GM10266 (cell line): ENCODE measurements at regions not wholly inside any gene's neighbourhood (a gene's known extent, or its start where the extent isn't known, plus 50 kb on each side); places are given as distances from the start of the nearest gene placed in this dataset.

ENCODE experiments used
- DNase-seq: peaks from one replicate; pipeline ENCODE4 v3.0.0; 2012; ENCODE audit errors: extremely low spot score
- TF ChIP-seq, protein P1 (sequence below): IDR thresholded peaks from 2 replicates; pipeline ENCODE4 v1.5.1; 2012; ENCODE audit warnings: mild to moderate bottlenecking, low read depth; ENCODE audit not compliant: control insufficient read depth, insufficient read depth; ENCODE audit errors: missing control alignments

DNA sequence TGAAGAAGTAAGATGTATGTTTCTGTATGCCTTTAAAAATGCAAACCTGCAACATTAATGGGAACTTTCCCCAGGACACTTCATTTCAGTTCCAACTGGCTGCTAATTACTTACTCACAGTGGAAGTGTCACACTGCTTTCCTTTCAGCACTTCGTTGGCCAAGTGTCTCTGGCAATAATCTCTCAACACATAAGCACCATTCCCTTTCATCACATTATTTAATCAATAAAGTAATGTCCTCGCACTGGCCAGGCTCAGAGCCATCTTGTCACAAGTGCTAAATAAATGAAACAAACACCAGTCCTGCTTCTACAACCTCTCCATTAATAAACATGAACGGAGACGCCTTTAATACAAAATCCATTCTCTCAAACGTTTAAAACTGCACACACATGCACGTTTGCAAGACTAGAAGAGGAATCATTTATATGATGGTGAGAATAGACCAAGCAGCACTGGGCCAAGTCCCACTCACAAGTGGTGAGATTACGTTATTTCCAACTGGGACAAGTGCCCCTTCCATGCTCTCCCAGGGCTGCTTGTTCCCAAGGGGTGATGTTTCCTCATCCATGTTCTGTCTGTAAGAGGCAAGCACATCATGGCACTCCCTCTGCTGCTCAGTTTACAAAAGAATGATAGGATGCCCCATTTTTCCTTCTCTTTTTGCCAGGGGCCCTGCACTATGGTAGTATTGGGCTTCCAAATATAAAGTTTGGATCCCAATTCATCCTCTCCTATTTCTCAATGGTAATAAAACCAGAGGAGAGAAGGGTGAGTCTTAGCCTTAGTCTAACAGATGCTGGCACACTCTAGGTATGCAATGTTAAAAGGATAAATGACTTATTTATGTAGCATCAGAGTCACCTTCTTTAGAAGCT lies 56.8 kb upstream of the ETAA1 start:
- TF ChIP-seq, protein P1, sequence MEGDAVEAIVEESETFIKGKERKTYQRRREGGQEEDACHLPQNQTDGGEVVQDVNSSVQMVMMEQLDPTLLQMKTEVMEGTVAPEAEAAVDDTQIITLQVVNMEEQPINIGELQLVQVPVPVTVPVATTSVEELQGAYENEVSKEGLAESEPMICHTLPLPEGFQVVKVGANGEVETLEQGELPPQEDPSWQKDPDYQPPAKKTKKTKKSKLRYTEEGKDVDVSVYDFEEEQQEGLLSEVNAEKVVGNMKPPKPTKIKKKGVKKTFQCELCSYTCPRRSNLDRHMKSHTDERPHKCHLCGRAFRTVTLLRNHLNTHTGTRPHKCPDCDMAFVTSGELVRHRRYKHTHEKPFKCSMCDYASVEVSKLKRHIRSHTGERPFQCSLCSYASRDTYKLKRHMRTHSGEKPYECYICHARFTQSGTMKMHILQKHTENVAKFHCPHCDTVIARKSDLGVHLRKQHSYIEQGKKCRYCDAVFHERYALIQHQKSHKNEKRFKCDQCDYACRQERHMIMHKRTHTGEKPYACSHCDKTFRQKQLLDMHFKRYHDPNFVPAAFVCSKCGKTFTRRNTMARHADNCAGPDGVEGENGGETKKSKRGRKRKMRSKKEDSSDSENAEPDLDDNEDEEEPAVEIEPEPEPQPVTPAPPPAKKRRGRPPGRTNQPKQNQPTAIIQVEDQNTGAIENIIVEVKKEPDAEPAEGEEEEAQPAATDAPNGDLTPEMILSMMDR = no peak
- DNase-seq = no peak

- TF ChIP-seq, protein P1 = no peak
- DNase-seq = no peak
These were observed 56.2 kb upstream of the ETAA1 start for GRCh38 chr2:67341012-67341318.

- no peak for DNase-seq
- TF ChIP-seq, protein P1 = no peak
These were observed 55.8 kb upstream of the ETAA1 start for GRCh38 chr2:67341336-67341735.

DNA sequence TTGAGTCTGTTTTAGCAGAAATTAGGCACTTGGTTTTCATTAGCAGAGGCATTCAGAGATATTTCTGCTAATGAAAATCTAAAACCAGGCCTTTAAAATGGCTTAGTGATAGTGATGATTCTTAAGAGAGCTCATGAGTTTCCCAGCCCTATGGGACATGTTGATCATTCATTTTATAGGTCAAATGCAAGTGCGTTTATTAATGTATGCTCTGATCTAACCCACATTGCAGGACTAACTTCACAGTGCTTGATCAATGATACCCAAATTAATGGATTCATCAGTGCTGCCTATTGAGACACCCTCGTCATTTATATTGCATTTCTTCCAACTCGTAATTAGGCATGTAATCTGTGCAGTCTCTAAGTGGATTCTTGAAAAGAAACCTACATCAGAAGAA lies 54.7 kb upstream of the ETAA1 start:
- DNase-seq = no peak
- TF ChIP-seq, protein P1 = no peak

- TF ChIP-seq, protein P1 = no peak
- no peak for DNase-seq
These were observed 50.3 kb upstream of the ETAA1 start for GRCh38 chr2:67346718-67347407.
